GM12878 (cell line): ENCODE measurements at regions not wholly inside any gene's neighbourhood (a gene's known extent, or its start where the extent isn't known, plus 50 kb on each side); places are given as distances from the start of the nearest gene placed in this dataset.

Source experiments
- ATAC-seq: fragments of 200-7000 bp; cut with Tn5 transposase; 3 replicates; pipeline ENCODE4 v1.9.1; 2020; ENCODE audit warnings: mild to moderate bottlenecking, moderate library complexity
- BruUV-seq: library from RNA; stranded (reverse); fragments of 400-500 nt; replicated peaks from 2 replicates; lab custom pipeline; 2021; lab: Mats Ljungman, UMichigan
- CTCF ChIA-PET: fragments of 300-600 bp; sonication (Branson Sonifier 250); formaldehyde crosslinking; extraction: SDS; loops from one replicate; lab custom pipeline; 2021; ENCODE audit warnings: inconsistent platforms; lab: Yijun Ruan, JAX
- POLR2A ChIA-PET: fragments of 350-600 bp; formaldehyde crosslinking; extraction: SDS; loops from one replicate; lab custom pipeline; 2021; ENCODE audit warnings: inconsistent platforms; lab: Charles Lee
- RAD21 ChIA-PET: fragments of 300-600 bp; sonication (Branson Sonifier 250); formaldehyde crosslinking; loops from one replicate; lab custom pipeline; 2023; ENCODE audit warnings: antibody characterized with exemption; ENCODE audit not compliant: unreplicated experiment; lab: Charles Lee
- SMC1A ChIA-PET: fragments of 300-600 bp; sonication (Branson Sonifier 250); formaldehyde crosslinking; loops from one replicate; lab custom pipeline; 2023; ENCODE audit not compliant: unreplicated experiment, uncharacterized antibody; lab: Charles Lee
- DNase-seq: peaks from one replicate; pipeline ENCODE4 v3.0.0-alpha.2; 2011; ENCODE audit warnings: low read depth, low spot score
- FAIRE-seq: peaks from 3 replicates; lab custom pipeline; 2011; peaks lifted over from hg19 to GRCh38; lab: Jason Lieb, UNC
- H2AFZ ChIP-seq: 2 replicates; pipeline ENCODE4 v1.6.0; 2011; ENCODE audit warnings: low read depth, low read length, control low read depth; ENCODE audit not compliant: control insufficient read depth
- H3K27ac ChIP-seq: 2 replicates; pipeline ENCODE4 v1.5.1; 2011; ENCODE audit warnings: control low read depth; ENCODE audit not compliant: control insufficient read depth, insufficient read depth
- H3K27me3 ChIP-seq, 2 experiments: replicated peaks in 1 of 2; 2 replicates each; pipeline versions ENCODE4 v1.6.0 to v1.6.1; 2011; ENCODE audit warnings: low read length in 1 of 2; ENCODE audit not compliant: control insufficient read depth in 2 of 2, insufficient read depth in 2 of 2
- H3K36me3 ChIP-seq, 2 experiments: 2 replicates each; pipeline ENCODE4 v1.5.1; 2011; ENCODE audit warnings: low read length in 1 of 2; ENCODE audit not compliant: control insufficient read depth in 2 of 2, insufficient read depth in 2 of 2
- H3K4me1 ChIP-seq: 2 replicates; pipeline ENCODE4 v1.6.1; 2011; ENCODE audit warnings: mild to moderate bottlenecking, low read length, moderate library complexity, mixed read lengths; ENCODE audit not compliant: control insufficient read depth, insufficient read depth
- H3K4me2 ChIP-seq: 2 replicates; pipeline ENCODE4 v1.6.0; 2011; ENCODE audit warnings: control low read depth; ENCODE audit not compliant: control insufficient read depth, insufficient read depth
- H3K4me3 ChIP-seq: fragments of 200-600 bp; sonication (generic); 2 replicates; pipeline ENCODE4 v1.5.1; 2016
- H3K79me2 ChIP-seq: 2 replicates; pipeline ENCODE4 v1.6.0; 2011; ENCODE audit warnings: low read length; ENCODE audit not compliant: control insufficient read depth, insufficient read depth
- H3K9ac ChIP-seq: 2 replicates; pipeline ENCODE4 v1.8.0; 2011; ENCODE audit warnings: low read length, control low read depth, mixed read lengths; ENCODE audit not compliant: control insufficient read depth, insufficient read depth
- H3K9me3 ChIP-seq: replicated peaks from 3 replicates; pipeline ENCODE4 v1.5.1; 2011; ENCODE audit warnings: mild to moderate bottlenecking, low read length; ENCODE audit not compliant: control insufficient read depth, insufficient read depth
- H4K20me1 ChIP-seq: 2 replicates; pipeline ENCODE4 v1.6.0; 2011; ENCODE audit not compliant: control insufficient read depth, insufficient read depth
- BCL3 ChIP-seq: IDR thresholded peaks from 2 replicates; pipeline ENCODE4 v1.6.1; 2011; ENCODE audit warnings: borderline replicate concordance, low read depth, mild to moderate bottlenecking, moderate library complexity, low read length; ENCODE audit not compliant: insufficient read depth, poor library complexity, severe bottlenecking
- FOXM1 ChIP-seq: IDR thresholded peaks from 2 replicates; pipeline ENCODE4 v1.6.1; 2012; ENCODE audit warnings: low read depth, mild to moderate bottlenecking, inconsistent platforms, low read length, moderate library complexity
- PRDM15 ChIP-seq: fragments of 450-650 bp; formaldehyde crosslinking; IDR thresholded peaks from 2 replicates; pipeline ENCODE4 v1.4.0; 2020; ENCODE audit warnings: mild to moderate bottlenecking, moderate library complexity
- RCOR1 ChIP-seq: conservative IDR thresholded peaks from 2 replicates; pipeline ENCODE4 v1.6.1; 2012; ENCODE audit warnings: low read depth, low read length, improper control_type of control experiment
- RELA ChIP-seq: fragments of 450-650 bp; IDR thresholded peaks from 2 replicates; pipeline ENCODE4 v1.8.0; 2014; ENCODE audit warnings: borderline replicate concordance; ENCODE audit not compliant: partially characterized antibody
- WGBS: methylation state at CpG from one replicate; pipeline ENCODE4 v1.1.6; 2016; ENCODE audit warnings: low lambda C conversion rate; ENCODE audit not compliant: insufficient replicate concordance, insufficient coverage; ENCODE audit errors: missing lambda C conversion rate; 5-methylcytosine and 5-hydroxymethylcytosine counted together
- in situ Hi-C: fragments of 300-500 bp; cut with MboI; formaldehyde crosslinking; loops from 9 replicates; pipeline ENCODE4 v1.14.3; 2018; ENCODE audit warnings: mixed read lengths
- intact Hi-C: fragments of 100-400 bp; cut with micrococcal nuclease; formaldehyde crosslinking; loops from one replicate; pipeline ENCODE4 v1.14.2; 2022; ENCODE audit not compliant: unreplicated experiment

- Histone ChIP-seq H2AFZ (no peak overlapping the region), H3K9me3 (no peaks in the 10 kb centered on the region), H3K27me3 (no peaks in the 10 kb centered on the region), H3K4me2 (no peak overlapping the region), H4K20me1 (no peaks in the 10 kb centered on the region), H3K36me3 (no peaks in the 10 kb centered on the region), H3K9ac (no peak overlapping the region), H3K4me3 (no peak overlapping the region), H3K27ac (no peak overlapping the region), H3K79me2 (no peaks in the 10 kb centered on the region), H3K4me1 (no peaks in the 10 kb centered on the region)
- CTCF ChIA-PET = no interaction called here
- no peak for FAIRE-seq
- BruUV-seq = no TSS peak
- in situ Hi-C loops (no loop called here), intact Hi-C loops (no loop called here)
- SMC1A ChIA-PET = no interaction called here
- DNase-seq = no peak
- 34% methylated on average over 7 of the region's 7 CpGs for WGBS
- no peak for TF ChIP-seq RELA
- TF ChIP-seq RCOR1 = no peak
- no peak for TF ChIP-seq BCL3
- TF ChIP-seq FOXM1 = no peak
- no peak for TF ChIP-seq PRDM15 (CRISPR knock-in tag)
- no peak for ATAC-seq
- RAD21 ChIA-PET = no interaction called here
- POLR2A ChIA-PET = no interaction called here
Measured at GRCh38 chr11:71164621-71165020, 87.8 kb downstream of the SHANK2 start.
